ENCODE measurements at regions not wholly inside any gene's neighbourhood (a gene's known extent, or its start where the extent isn't known, plus 50 kb on each side); places are given as distances from the start of the nearest gene placed in this dataset.

DNA sequence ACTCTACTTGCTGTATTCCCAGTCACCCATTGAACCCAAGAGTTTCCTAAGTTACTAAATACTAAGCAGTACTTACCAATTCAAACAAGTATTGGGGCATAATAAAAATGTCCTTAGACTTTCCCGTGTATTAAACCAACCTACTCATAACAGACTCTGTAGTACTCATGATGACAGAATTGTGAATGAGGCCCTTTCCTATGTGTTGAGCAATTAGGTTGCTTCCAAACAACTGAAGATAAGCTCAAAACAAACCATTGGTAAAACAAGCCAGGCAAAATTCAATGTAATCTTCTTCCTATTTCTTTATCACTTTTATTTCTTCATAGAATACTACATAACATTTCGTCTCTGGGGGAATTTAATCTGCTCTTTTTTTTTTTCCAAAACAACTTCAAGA is 106.5 kb upstream of the ANK3 start:
- no peak for TF ChIP-seq POLR2A (IDR thresholded peaks at IDR 0.05)
- TF ChIP-seq, protein P1, sequence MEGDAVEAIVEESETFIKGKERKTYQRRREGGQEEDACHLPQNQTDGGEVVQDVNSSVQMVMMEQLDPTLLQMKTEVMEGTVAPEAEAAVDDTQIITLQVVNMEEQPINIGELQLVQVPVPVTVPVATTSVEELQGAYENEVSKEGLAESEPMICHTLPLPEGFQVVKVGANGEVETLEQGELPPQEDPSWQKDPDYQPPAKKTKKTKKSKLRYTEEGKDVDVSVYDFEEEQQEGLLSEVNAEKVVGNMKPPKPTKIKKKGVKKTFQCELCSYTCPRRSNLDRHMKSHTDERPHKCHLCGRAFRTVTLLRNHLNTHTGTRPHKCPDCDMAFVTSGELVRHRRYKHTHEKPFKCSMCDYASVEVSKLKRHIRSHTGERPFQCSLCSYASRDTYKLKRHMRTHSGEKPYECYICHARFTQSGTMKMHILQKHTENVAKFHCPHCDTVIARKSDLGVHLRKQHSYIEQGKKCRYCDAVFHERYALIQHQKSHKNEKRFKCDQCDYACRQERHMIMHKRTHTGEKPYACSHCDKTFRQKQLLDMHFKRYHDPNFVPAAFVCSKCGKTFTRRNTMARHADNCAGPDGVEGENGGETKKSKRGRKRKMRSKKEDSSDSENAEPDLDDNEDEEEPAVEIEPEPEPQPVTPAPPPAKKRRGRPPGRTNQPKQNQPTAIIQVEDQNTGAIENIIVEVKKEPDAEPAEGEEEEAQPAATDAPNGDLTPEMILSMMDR (IDR thresholded peaks at IDR 0.05): no peak

Measured in heart left ventricle (tissue), 13 donors.